Hepatocyte (in vitro differentiated cells): ENCODE measurements at regions not wholly inside any gene's neighbourhood (a gene's known extent, or its start where the extent isn't known, plus 50 kb on each side); places are given as distances from the start of the nearest gene placed in this dataset.

Experiments used
- DNase-seq: peaks from one replicate; pipeline ENCODE4 v3.0.0-alpha.2; 2016; ENCODE audit warnings: low spot score
- H2AFZ ChIP-seq: fragments of 200-600 bp; sonication (generic); 2 replicates; pipeline ENCODE4 v1.6.0; 2016; ENCODE audit warnings: antibody characterized with exemption, mild to moderate bottlenecking
- H3K27ac ChIP-seq: fragments of 200-600 bp; sonication (generic); 2 replicates; pipeline ENCODE4 v1.5.1; 2016; ENCODE audit warnings: mild to moderate bottlenecking
- H3K27me3 ChIP-seq: fragments of 200-600 bp; sonication (generic); 2 replicates; pipeline ENCODE4 v1.6.1; 2016
- H3K36me3 ChIP-seq: fragments of 200-600 bp; sonication (generic); replicated peaks from 2 replicates; pipeline ENCODE4 v1.5.1; 2016; ENCODE audit warnings: low read depth; ENCODE audit not compliant: insufficient read depth
- H3K4me1 ChIP-seq: fragments of 200-600 bp; sonication (generic); 2 replicates; pipeline ENCODE4 v1.5.1; 2016; ENCODE audit warnings: mild to moderate bottlenecking, moderate library complexity; ENCODE audit not compliant: insufficient read depth
- H3K4me2 ChIP-seq: fragments of 200-600 bp; sonication (generic); 2 replicates; pipeline ENCODE4 v1.6.0; 2016
- H3K4me3 ChIP-seq: fragments of 200-600 bp; sonication (generic); 2 replicates; pipeline ENCODE4 v1.5.1; 2016; ENCODE audit warnings: mild to moderate bottlenecking
- H3K79me2 ChIP-seq: fragments of 200-600 bp; sonication (generic); 2 replicates; pipeline ENCODE4 v1.6.0; 2017; ENCODE audit warnings: mild to moderate bottlenecking
- H3K9me2 ChIP-seq: fragments of 200-600 bp; sonication (generic); replicated peaks from 2 replicates; pipeline ENCODE4 v1.6.0; 2017; ENCODE audit warnings: mild to moderate bottlenecking; ENCODE audit not compliant: insufficient read depth
- H3K9me3 ChIP-seq: fragments of 200-600 bp; sonication (generic); 2 replicates; pipeline ENCODE4 v1.5.1; 2016; ENCODE audit warnings: low read depth, mild to moderate bottlenecking
- H4K20me1 ChIP-seq: fragments of 200-600 bp; sonication (generic); 2 replicates; pipeline ENCODE4 v1.6.0; 2016; ENCODE audit warnings: mild to moderate bottlenecking; ENCODE audit not compliant: insufficient read depth, poor library complexity, severe bottlenecking
- EZH2 ChIP-seq: fragments of 200-600 bp; sonication (generic); IDR thresholded peaks from 2 replicates; pipeline ENCODE4 v1.6.1; 2016; ENCODE audit warnings: antibody characterized with exemption, mild to moderate bottlenecking, borderline replicate concordance
- EZH2phosphoT487 ChIP-seq: fragments of 200-600 bp; sonication (generic); IDR thresholded peaks from one replicate; pipeline ENCODE4 v1.6.1; 2018; ENCODE audit warnings: antibody characterized with exemption, mild to moderate bottlenecking, low read depth, moderate library complexity; ENCODE audit not compliant: unreplicated experiment, severe bottlenecking
- WGBS: methylation state at CpG from one replicate; pipeline ENCODE4 v1.1.6; 2016; ENCODE audit warnings: low lambda C conversion rate; ENCODE audit errors: missing lambda C conversion rate; 5-methylcytosine and 5-hydroxymethylcytosine counted together
- TF ChIP-seq, protein P1 (sequence below): fragments of 200-600 bp; sonication (generic); IDR thresholded peaks from 2 replicates; pipeline ENCODE4 v1.5.1; 2016; ENCODE audit warnings: antibody characterized with exemption, mild to moderate bottlenecking; ENCODE audit not compliant: poor library complexity

DNA sequence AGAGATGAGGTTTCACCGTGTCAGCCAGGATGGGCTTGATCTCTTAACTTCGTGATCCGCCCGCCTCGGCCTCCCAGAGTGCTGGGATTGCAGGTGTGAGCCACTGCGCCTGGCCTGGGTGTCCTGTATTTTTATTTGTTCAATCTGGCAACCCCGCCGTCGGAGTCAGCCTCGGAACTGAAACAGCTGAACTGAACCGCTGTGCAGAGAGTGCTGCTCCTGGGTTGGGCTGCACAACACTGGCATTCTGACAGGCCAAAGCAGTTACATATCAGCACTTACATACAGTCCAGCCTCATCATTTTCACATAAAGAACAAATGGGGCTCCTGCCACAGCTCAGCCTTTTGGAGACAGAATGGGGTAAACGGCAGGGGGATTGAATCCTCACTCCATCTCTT lies 185.6 kb downstream of the C9orf50 start:
- H3K27me3 ChIP-seq = peaks cover 15% of the 10 kb centered on the region
- no peak overlapping the region for H2AFZ ChIP-seq
- H3K4me2 ChIP-seq = no peak overlapping the region
- TF ChIP-seq EZH2phosphoT487 = no peak
- no peak for TF ChIP-seq EZH2
- TF ChIP-seq, protein P1, sequence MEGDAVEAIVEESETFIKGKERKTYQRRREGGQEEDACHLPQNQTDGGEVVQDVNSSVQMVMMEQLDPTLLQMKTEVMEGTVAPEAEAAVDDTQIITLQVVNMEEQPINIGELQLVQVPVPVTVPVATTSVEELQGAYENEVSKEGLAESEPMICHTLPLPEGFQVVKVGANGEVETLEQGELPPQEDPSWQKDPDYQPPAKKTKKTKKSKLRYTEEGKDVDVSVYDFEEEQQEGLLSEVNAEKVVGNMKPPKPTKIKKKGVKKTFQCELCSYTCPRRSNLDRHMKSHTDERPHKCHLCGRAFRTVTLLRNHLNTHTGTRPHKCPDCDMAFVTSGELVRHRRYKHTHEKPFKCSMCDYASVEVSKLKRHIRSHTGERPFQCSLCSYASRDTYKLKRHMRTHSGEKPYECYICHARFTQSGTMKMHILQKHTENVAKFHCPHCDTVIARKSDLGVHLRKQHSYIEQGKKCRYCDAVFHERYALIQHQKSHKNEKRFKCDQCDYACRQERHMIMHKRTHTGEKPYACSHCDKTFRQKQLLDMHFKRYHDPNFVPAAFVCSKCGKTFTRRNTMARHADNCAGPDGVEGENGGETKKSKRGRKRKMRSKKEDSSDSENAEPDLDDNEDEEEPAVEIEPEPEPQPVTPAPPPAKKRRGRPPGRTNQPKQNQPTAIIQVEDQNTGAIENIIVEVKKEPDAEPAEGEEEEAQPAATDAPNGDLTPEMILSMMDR = no peak
- no peaks in the 10 kb centered on the region for H4K20me1 ChIP-seq
- no peaks in the 10 kb centered on the region for H3K9me3 ChIP-seq
- no peak for DNase-seq
- no peaks in the 10 kb centered on the region for H3K36me3 ChIP-seq
- no peak overlapping the region for H3K4me3 ChIP-seq
- H3K4me1 ChIP-seq = peaks cover 15% of the 10 kb centered on the region
- no peak overlapping the region for H3K27ac ChIP-seq
- H3K79me2 ChIP-seq = no peaks in the 10 kb centered on the region
- 73% methylated on average over 12 of the region's 12 CpGs for WGBS
- H3K9me2 ChIP-seq = no peaks in the 10 kb centered on the region

GRCh38 chr9:129434187-129434586 lies 186.7 kb downstream of the C9orf50 start:
- H3K9me3 ChIP-seq = no peaks in the 10 kb centered on the region
- H3K4me3 ChIP-seq = no peak overlapping the region
- peaks cover 15% of the 10 kb centered on the region for H3K27me3 ChIP-seq
- no peak overlapping the region for H3K27ac ChIP-seq
- no peaks in the 10 kb centered on the region for H4K20me1 ChIP-seq
- no peak overlapping the region for H2AFZ ChIP-seq
- H3K4me2 ChIP-seq = no peak overlapping the region
- TF ChIP-seq EZH2phosphoT487 = no peak
- no peak for TF ChIP-seq EZH2
- WGBS = 71% methylated on average over 2 of the region's 2 CpGs
- no peaks in the 10 kb centered on the region for H3K36me3 ChIP-seq
- DNase-seq = no peak
- H3K4me1 ChIP-seq = peaks cover 15% of the 10 kb centered on the region
- no peaks in the 10 kb centered on the region for H3K9me2 ChIP-seq
- H3K79me2 ChIP-seq = no peaks in the 10 kb centered on the region

- no peaks in the 10 kb centered on the region for H3K9me3 ChIP-seq
- DNase-seq = no peak
- TF ChIP-seq, protein P1 = no peak
- TF ChIP-seq EZH2phosphoT487 (no peak), EZH2 (no peak)
- H2AFZ ChIP-seq = no peak overlapping the region
- H3K4me3 ChIP-seq = no peak overlapping the region
- no peaks in the 10 kb centered on the region for H3K9me2 ChIP-seq
- no peaks in the 10 kb centered on the region for H3K79me2 ChIP-seq
- no peaks in the 10 kb centered on the region for H4K20me1 ChIP-seq
- H3K27ac ChIP-seq = no peak overlapping the region
- H3K36me3 ChIP-seq = no peaks in the 10 kb centered on the region
- H3K27me3 ChIP-seq = no peaks in the 10 kb centered on the region
- H3K4me2 ChIP-seq = no peak overlapping the region
- WGBS = 59% methylated on average over 15 of the region's 15 CpGs
- H3K4me1 ChIP-seq = peaks cover 4% of the 10 kb centered on the region
These were observed 188.4 kb downstream of the C9orf50 start for GRCh38 chr9:129432297-129433154.

GRCh38 chr9:129430940-129431643 lies 189.8 kb downstream of the C9orf50 start:
- Histone ChIP-seq H3K36me3 (no peaks in the 10 kb centered on the region), H3K27me3 (no peaks in the 10 kb centered on the region), H3K9me2 (no peaks in the 10 kb centered on the region), H3K27ac (no peak overlapping the region), H3K4me1 (no peaks in the 10 kb centered on the region), H3K4me2 (no peak overlapping the region), H4K20me1 (no peaks in the 10 kb centered on the region), H3K4me3 (no peak overlapping the region), H2AFZ (no peak overlapping the region), H3K9me3 (no peaks in the 10 kb centered on the region), H3K79me2 (no peaks in the 10 kb centered on the region)
- WGBS = 86% methylated on average over 18 of the region's 18 CpGs
- TF ChIP-seq EZH2 = no peak
- TF ChIP-seq, protein P1 = no peak
- TF ChIP-seq EZH2phosphoT487 = no peak
- no peak for DNase-seq
